Adrenal gland (tissue), 9 donors: ENCODE measurements at regions not wholly inside any gene's neighbourhood (a gene's known extent, or its start where the extent isn't known, plus 50 kb on each side); places are given as distances from the start of the nearest gene placed in this dataset.

ENCODE experiments used
- DNase-seq, 7 donors: peaks; one replicate each; pipeline ENCODE4 v3.0.0-alpha.2; 2019 to 2020
- H3K27ac ChIP-seq, 5 donors: fragments of 200-600 bp; sonication (generic) in 4 of 5; 1 replicate in 3 of 5; 2 replicates in 2 of 5; pipeline versions ENCODE4 v1.5.1 to v1.8.0; 2016 to 2020; ENCODE audit warnings: mild to moderate bottlenecking in 1 of 5
- H3K27me3 ChIP-seq: fragments of 200-600 bp; 2 replicates; pipeline ENCODE4 v1.8.0; 2021
- H3K36me3 ChIP-seq, 2 donors: fragments of 200-600 bp; replicated peaks in 1 of 2; 1 replicate in 1 of 2; 2 replicates in 1 of 2; pipeline versions ENCODE4 v1.5.1 to v1.8.0; 2018 to 2022
- H3K4me1 ChIP-seq, 2 donors: fragments of 200-600 bp; replicated peaks in 1 of 2; 1 replicate in 1 of 2; 2 replicates in 1 of 2; pipeline versions ENCODE4 v1.5.1 to v1.8.0; 2018 to 2021
- H3K4me3 ChIP-seq, 4 donors: fragments of 200-600 bp; sonication (generic) in 3 of 4; one replicate each; pipeline ENCODE4 v1.5.1; 2016 to 2018
- H3K9me3 ChIP-seq, 3 donors: fragments of 200-600 bp; sonication (generic) in 1 of 3; replicated peaks in 1 of 3; 1 replicate in 2 of 3; 2 replicates in 1 of 3; pipeline versions ENCODE4 v1.5.1 to v1.8.0; 2016 to 2021
- CTCF ChIP-seq, 6 experiments: fragments of 450-650 bp in 4 of 6; fragments of 200-600 bp in 2 of 6; sonication (generic) in 1 of 6; IDR thresholded peaks; 1 replicate in 5 of 6; 2 replicates in 1 of 6; pipeline versions ENCODE4 v1.5.1 to v1.8.0; 2016 to 2021; ENCODE audit warnings: antibody characterized with exemption in 6 of 6, mild to moderate bottlenecking in 2 of 6, moderate library complexity in 1 of 6
- POLR2A ChIP-seq, 2 donors: fragments of 450-650 bp; IDR thresholded peaks; one replicate each; pipeline ENCODE4 v1.6.1; 2017; ENCODE audit warnings: antibody characterized with exemption in 2 of 2, mild to moderate bottlenecking in 2 of 2, moderate library complexity in 1 of 2
- WGBS, 4 donors: extraction: QIAGEN DNeasy Blood & Tissue Kit in 2 of 4; methylation state at CpG; one replicate each; pipeline versions ENCODE4 v1.1.5 to v1.1.7; 2013 to 2017; 5-methylcytosine and 5-hydroxymethylcytosine counted together
- intact Hi-C, 2 donors: fragments of 100-400 bp; cut with DNase I; formaldehyde crosslinking; loops; one replicate each; pipeline versions ENCODE4 v1.14.1 to v1.15.0; 2022 to 2023
- donor health status: healthy with polysubstance abuse.
- donor health status: Bipolar disorder and iron deficiency.
- donor health status: DM: yes; HTN: yes; CAD: no.
- donor health status: DM: no; HTN: no; CAD: no.
- donor health status: DM: no; HTN: no; CAD: no.

DNA sequence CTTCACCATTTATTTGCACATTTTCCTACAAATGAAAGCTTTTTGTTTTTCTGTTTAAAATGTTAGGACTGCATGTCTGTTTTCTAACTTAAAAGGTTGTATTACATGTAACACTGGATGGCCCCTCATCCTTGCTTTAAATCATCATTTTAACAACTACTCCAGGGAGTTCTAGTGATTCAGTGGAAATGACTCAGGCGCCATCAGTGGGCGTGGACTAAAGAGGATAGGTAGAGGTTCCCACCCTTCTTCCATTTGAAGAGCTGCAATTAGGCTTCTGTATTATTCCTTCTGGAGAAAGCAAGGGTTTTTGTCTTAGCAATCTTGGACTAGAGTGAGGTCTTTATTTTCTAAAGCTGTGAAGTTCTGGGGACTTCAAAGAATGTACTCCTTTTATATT is 213.7 kb downstream of the TMEM38B start:
- Histone ChIP-seq H3K27me3 (no peaks in the 10 kb centered on the region), H3K9me3 (no peaks in the 10 kb centered on the region), H3K36me3 (no peaks in the 10 kb centered on the region), H3K27ac (no peak overlapping the region), H3K4me1 (no peaks in the 10 kb centered on the region), H3K4me3 (no peak overlapping the region)
- intact Hi-C loops = no loop called here
- 88 to 94% (median 91%) methylated on average over 2 of the region's 2 CpGs for WGBS, 4 donors
- no peak for DNase-seq
- no peak for TF ChIP-seq POLR2A (IDR thresholded peaks at IDR 0.05)
- TF ChIP-seq CTCF (IDR thresholded peaks at IDR 0.05) = no peak

DNA sequence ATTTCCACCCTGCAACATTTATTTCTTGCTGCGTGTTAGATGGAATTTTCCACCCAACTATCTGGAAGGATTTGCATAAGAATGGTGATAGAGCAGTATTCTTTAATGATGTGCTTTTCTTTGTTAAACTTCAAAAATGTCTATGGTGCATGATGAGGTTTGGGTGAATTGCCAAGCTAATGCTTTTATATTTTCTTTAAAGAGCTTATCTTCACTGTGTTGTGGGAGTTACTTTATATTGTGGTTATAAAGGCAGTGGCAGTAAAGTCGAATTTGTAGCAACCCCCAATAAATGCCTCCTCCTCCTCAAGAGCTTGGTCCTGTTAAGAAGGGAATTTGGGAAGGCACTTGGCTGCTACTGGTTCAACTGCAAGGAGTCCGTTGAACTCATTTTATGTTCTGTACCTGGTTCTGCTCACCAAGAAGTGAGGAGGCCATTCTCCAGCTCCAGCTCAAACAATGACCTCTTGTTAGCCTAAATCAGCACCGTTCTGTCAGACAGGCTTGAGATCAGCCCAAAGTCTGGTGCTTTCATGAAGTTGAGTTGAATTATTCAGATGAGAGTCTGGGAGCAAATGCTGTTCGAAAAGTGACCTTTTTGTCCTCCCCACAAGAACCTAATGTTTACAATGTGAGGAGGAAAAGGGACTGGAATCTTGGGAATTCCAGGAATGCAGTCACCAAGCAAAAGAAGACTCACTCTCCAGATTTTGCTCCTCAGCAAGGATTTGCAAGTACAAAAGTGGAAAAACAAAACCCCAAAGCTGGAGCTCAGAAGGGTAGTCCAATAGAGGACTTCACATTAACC is 217.0 kb downstream of the TMEM38B start:
- TF ChIP-seq CTCF (IDR thresholded peaks at IDR 0.05) (no peak), POLR2A (IDR thresholded peaks at IDR 0.05) (no peak)
- WGBS, 4 donors = 52 to 59% (median 55%) methylated on average over 5 of the region's 5 CpGs
- Histone ChIP-seq H3K27ac (no peak overlapping the region), H3K36me3 (no peaks in the 10 kb centered on the region), H3K27me3 (no peaks in the 10 kb centered on the region), H3K4me1 (no peaks in the 10 kb centered on the region), H3K4me3 (no peak overlapping the region), H3K9me3 (no peaks in the 10 kb centered on the region)
- intact Hi-C loops = no loop called here
- no peak for DNase-seq

DNA sequence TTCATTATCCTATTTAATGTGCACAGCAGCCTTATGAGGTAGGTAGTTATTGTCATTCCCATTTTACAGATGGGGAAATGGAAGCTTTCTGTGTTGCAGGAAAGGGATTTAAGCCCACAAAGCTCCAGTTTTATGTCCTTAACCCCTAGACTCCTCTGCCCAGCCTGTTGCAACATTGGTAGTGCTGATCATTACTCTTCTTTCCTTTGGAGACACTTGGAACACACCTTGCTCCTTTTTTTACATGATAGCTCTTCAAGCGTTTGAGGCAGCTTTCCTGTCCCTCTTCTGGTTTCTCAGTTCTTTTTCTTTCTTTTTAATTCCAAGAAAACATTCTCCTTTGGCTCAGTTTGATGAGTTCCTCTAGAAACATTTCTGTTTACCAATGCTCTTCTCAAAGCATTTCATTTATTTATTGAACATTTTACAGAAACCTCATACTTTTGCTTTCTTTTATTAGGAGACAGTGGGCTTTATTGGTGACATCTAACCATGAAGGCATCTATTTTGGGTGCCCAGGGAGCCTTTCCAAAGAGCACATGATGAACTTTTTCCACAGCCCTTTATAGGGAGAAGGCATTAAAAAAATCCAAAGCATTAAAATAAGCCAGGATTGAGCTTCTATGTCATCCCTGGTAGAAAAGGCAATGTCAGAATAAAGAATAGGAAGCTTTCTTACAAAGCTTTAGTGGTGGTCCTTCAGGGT is 218.0 kb downstream of the TMEM38B start:
- TF ChIP-seq POLR2A (IDR thresholded peaks at IDR 0.05) (no peak), CTCF (IDR thresholded peaks at IDR 0.05) (no peak)
- WGBS, 4 donors = 47 to 81% (median 57%) methylated on average over 1 of the region's 1 CpG
- no peak for DNase-seq
- Histone ChIP-seq H3K4me1 (no peaks in the 10 kb centered on the region), H3K36me3 (no peaks in the 10 kb centered on the region), H3K4me3 (no peak overlapping the region), H3K27ac (no peak overlapping the region), H3K27me3 (no peaks in the 10 kb centered on the region), H3K9me3 (no peaks in the 10 kb centered on the region)
- intact Hi-C loops = no loop called here

GRCh38 chr9:105912863-105913516 is 218.6 kb downstream of the TMEM38B start:
- no peaks in the 10 kb centered on the region for H3K9me3 ChIP-seq
- intact Hi-C loops = no loop called here
- WGBS, 4 donors = 81 to 86% (median 83%) methylated on average over 8 of the region's 8 CpGs

More at GRCh38 chr9:105912863-105913516, 218.6 kb downstream of the TMEM38B start:
- no peak for TF ChIP-seq CTCF (IDR thresholded peaks at IDR 0.05)
- TF ChIP-seq POLR2A (IDR thresholded peaks at IDR 0.05) = no peak
- DNase-seq = no peak
- H3K36me3 ChIP-seq = no peaks in the 10 kb centered on the region
- no peak overlapping the region for H3K4me3 ChIP-seq
- no peaks in the 10 kb centered on the region for H3K4me1 ChIP-seq
- H3K27me3 ChIP-seq = no peaks in the 10 kb centered on the region
- no peak overlapping the region for H3K27ac ChIP-seq
